ENCODE measurements at regions not wholly inside any gene's neighbourhood (a gene's known extent, or its start where the extent isn't known, plus 50 kb on each side); places are given as distances from the start of the nearest gene placed in this dataset.

DNA sequence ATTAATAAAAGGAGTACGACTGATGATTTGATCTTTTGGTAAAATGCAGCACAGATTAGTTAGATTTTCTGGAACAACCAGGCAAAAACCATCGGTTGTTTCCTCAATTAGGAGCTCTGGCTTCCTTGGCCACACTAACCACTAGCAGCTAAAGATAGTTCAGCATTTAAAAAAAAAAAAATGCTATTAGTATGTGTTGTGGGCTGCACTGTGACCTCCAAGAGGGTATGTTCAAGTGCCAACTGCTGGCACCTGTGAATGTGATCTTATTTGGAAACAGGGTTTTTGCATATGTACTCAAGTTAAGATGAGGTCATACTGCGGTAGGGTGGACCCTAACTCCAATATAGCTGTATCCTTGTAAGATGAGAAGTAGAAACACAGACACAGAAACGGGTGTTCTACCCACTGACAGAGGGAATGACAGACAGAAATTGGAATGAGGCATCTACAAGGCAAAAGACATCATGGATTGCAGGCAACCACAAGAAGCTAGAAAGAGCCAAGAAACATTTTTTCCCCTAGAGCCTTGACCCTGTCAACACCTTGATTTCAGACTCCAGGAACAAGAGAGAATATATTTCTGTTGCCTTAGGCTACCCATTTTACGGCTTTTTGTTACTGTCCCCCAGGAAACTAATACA lies 534.6 kb upstream of the ROBO2 start:
- Histone ChIP-seq H3K4me1 (ENCODE audit: insufficient read depth, low read length, poor library complexity, severe bottlenecking) (no peaks in the 10 kb centered on the region), H3K4me3 (ENCODE audit: low read depth, low read length, poor library complexity, severe bottlenecking) (no peak overlapping the region), H3K9me3 (ENCODE audit: low read length) (no peaks in the 10 kb centered on the region), H2AFZ (ENCODE audit: low read length) (no peak overlapping the region), H3K4me2 (ENCODE audit: low read length) (no peak overlapping the region), H4K20me1 (ENCODE audit: insufficient read depth, low read length) (no peaks in the 10 kb centered on the region), H3K27ac (ENCODE audit: low read depth, low read length, poor library complexity, severe bottlenecking) (no peak overlapping the region), H3K79me2 (ENCODE audit: insufficient read depth, low read depth, low read length) (no peaks in the 10 kb centered on the region), H3K36me3 (ENCODE audit: insufficient read depth, low read length) (no peaks in the 10 kb centered on the region), H3K9me2 (ENCODE audit: insufficient read depth, low read length) (no peaks in the 10 kb centered on the region)
- no peak for DNase-seq (ENCODE audit: low spot score)
- CTCF ChIA-PET (ENCODE audit: unreplicated experiment) = no interaction called here
- intact Hi-C loops (cut with micrococcal nuclease; ENCODE audit: unreplicated experiment) = no loop called here
- TF ChIP-seq EZH2phosphoT487 (IDR thresholded peaks at IDR 0.05; ENCODE audit: borderline replicate concordance, low read depth, low read length) = no peak
- TF ChIP-seq, protein P1, sequence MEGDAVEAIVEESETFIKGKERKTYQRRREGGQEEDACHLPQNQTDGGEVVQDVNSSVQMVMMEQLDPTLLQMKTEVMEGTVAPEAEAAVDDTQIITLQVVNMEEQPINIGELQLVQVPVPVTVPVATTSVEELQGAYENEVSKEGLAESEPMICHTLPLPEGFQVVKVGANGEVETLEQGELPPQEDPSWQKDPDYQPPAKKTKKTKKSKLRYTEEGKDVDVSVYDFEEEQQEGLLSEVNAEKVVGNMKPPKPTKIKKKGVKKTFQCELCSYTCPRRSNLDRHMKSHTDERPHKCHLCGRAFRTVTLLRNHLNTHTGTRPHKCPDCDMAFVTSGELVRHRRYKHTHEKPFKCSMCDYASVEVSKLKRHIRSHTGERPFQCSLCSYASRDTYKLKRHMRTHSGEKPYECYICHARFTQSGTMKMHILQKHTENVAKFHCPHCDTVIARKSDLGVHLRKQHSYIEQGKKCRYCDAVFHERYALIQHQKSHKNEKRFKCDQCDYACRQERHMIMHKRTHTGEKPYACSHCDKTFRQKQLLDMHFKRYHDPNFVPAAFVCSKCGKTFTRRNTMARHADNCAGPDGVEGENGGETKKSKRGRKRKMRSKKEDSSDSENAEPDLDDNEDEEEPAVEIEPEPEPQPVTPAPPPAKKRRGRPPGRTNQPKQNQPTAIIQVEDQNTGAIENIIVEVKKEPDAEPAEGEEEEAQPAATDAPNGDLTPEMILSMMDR (conservative IDR thresholded peaks at IDR 0.05; ENCODE audit: low read length) = no peak
- BruUV-seq (replicated peaks) = no TSS peak
- POLR2A ChIA-PET = no interaction called here

DNA sequence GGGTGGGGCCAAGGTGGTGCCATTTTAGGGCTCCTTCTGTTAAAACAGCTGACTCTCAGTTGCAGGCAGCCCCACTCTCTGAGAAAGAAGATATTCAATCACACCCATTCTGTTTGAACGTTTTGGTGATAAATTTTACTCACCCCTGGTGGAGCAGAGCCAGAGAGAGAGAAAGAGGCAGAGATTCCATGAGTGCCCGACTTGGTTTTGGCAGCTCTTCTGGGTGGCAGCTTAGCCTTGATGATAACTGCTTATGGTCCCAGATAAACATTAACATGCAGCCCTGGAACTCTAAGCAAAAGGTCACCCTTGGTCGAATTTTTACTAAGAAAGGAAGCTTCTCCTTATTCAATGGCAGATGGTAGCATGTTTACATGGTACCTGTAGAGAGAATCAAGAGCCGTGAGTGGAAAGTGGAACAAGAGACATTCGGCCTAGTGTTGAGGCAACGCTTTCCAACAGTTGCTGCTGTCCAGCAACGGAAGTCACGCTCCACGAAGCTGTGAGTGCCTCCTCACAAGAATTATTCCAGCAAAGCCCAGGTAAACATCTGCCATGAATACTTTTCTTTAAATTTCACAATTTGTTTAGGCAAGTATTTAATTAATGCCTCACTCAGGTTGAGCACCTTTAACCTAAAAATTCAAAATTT lies 530.6 kb upstream of the ROBO2 start:
- no peak overlapping the region for H3K4me3 ChIP-seq (ENCODE audit: low read depth, low read length, poor library complexity, severe bottlenecking)

More for the DNA sequence above, 530.6 kb upstream of the ROBO2 start:
- intact Hi-C loops (cut with micrococcal nuclease; ENCODE audit: unreplicated experiment) = no loop called here
- POLR2A ChIA-PET = no interaction called here
- Histone ChIP-seq H2AFZ (ENCODE audit: low read length) (no peak overlapping the region), H3K9me2 (ENCODE audit: insufficient read depth, low read length) (no peaks in the 10 kb centered on the region), H3K79me2 (ENCODE audit: insufficient read depth, low read depth, low read length) (no peaks in the 10 kb centered on the region), H3K27ac (ENCODE audit: low read depth, low read length, poor library complexity, severe bottlenecking) (no peak overlapping the region), H4K20me1 (ENCODE audit: insufficient read depth, low read length) (no peaks in the 10 kb centered on the region), H3K4me2 (ENCODE audit: low read length) (no peak overlapping the region), H3K9me3 (ENCODE audit: low read length) (no peaks in the 10 kb centered on the region), H3K4me1 (ENCODE audit: insufficient read depth, low read length, poor library complexity, severe bottlenecking) (no peaks in the 10 kb centered on the region), H3K36me3 (ENCODE audit: insufficient read depth, low read length) (no peaks in the 10 kb centered on the region)
- TF ChIP-seq EZH2phosphoT487 (IDR thresholded peaks at IDR 0.05; ENCODE audit: borderline replicate concordance, low read depth, low read length) = no peak
- TF ChIP-seq, protein P1 (conservative IDR thresholded peaks at IDR 0.05; ENCODE audit: low read length) = no peak
- DNase-seq (ENCODE audit: low spot score) = no peak
- BruUV-seq (replicated peaks) = no TSS peak
- CTCF ChIA-PET (ENCODE audit: unreplicated experiment) = no interaction called here
